ENCODE measurements at regions not wholly inside any gene's neighbourhood (a gene's known extent, or its start where the extent isn't known, plus 50 kb on each side); places are given as distances from the start of the nearest gene placed in this dataset.

DNA sequence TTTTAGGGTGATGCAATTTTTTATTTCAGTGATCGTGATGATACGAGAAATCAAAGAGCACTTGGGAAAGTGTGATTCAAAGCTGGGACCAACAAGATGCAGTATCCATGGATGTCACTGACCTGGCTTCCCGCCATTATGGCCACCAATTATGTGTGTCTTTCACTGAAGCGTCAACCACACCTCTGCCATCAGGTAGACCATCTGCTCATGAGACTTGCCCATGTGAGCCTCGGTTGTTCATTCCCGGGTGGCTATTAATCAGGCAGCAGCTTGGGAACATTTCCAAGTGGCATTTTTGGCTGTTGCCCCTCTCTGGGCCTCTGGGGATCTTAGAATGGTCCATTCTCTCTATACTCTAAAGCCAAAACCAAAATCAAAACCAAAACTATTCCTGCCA is 436.0 kb upstream of the ADAMTSL1 start:
- H3K9ac ChIP-seq (ENCODE audit: low read length): no peak overlapping the region
- no peaks in the 10 kb centered on the region for H3K27me3 ChIP-seq (ENCODE audit: insufficient read depth, low read length)
- H3K36me3 ChIP-seq (ENCODE audit: control insufficient read depth in 1 of 2, insufficient read depth in 2 of 2, low read length in 2 of 2): no peaks in the 10 kb centered on the region
- intact Hi-C loops (cut with micrococcal nuclease): no loop called here
- H3K79me2 ChIP-seq (ENCODE audit: insufficient read depth, low read length): no peaks in the 10 kb centered on the region
- ChIA-PET RAD21 (ENCODE audit: low non-redundant PET in 1 of 2, low total read pairs in 2 of 2, uncharacterized antibody in 2 of 2, unreplicated experiment in 2 of 2) (no interaction called here), CTCF (no interaction called here), POLR2A (no interaction called here)
- H3K27ac ChIP-seq (ENCODE audit: low read depth, low read length): no peak overlapping the region
- no peak overlapping the region for H2AFZ ChIP-seq (ENCODE audit: low read depth, low read length, poor library complexity, severe bottlenecking)
- DNase-seq (ENCODE audit: low read depth, low spot score) (no peak), ATAC-seq (no peak)
- H3K9me3 ChIP-seq (ENCODE audit: control insufficient read depth in 1 of 2, insufficient read depth in 1 of 2, low read depth in 1 of 2, low read length in 2 of 2): no peaks in the 10 kb centered on the region
- H3K4me2 ChIP-seq (ENCODE audit: low read length): no peak overlapping the region
- no peaks in the 10 kb centered on the region for H3K9me2 ChIP-seq (ENCODE audit: insufficient read depth)
- H3K4me3 ChIP-seq (replicated peaks in 1 of 2; ENCODE audit: low read depth in 1 of 2, low read length in 2 of 2): no peak overlapping the region
- BruUV-seq (replicated peaks): no TSS peak
- H4K20me1 ChIP-seq (ENCODE audit: insufficient read depth): no peaks in the 10 kb centered on the region
- no peaks in the 10 kb centered on the region for H3K4me1 ChIP-seq (ENCODE audit: control insufficient read depth in 1 of 2, insufficient read depth in 2 of 2, low read length in 2 of 2)
- TF ChIP-seq, protein P1, sequence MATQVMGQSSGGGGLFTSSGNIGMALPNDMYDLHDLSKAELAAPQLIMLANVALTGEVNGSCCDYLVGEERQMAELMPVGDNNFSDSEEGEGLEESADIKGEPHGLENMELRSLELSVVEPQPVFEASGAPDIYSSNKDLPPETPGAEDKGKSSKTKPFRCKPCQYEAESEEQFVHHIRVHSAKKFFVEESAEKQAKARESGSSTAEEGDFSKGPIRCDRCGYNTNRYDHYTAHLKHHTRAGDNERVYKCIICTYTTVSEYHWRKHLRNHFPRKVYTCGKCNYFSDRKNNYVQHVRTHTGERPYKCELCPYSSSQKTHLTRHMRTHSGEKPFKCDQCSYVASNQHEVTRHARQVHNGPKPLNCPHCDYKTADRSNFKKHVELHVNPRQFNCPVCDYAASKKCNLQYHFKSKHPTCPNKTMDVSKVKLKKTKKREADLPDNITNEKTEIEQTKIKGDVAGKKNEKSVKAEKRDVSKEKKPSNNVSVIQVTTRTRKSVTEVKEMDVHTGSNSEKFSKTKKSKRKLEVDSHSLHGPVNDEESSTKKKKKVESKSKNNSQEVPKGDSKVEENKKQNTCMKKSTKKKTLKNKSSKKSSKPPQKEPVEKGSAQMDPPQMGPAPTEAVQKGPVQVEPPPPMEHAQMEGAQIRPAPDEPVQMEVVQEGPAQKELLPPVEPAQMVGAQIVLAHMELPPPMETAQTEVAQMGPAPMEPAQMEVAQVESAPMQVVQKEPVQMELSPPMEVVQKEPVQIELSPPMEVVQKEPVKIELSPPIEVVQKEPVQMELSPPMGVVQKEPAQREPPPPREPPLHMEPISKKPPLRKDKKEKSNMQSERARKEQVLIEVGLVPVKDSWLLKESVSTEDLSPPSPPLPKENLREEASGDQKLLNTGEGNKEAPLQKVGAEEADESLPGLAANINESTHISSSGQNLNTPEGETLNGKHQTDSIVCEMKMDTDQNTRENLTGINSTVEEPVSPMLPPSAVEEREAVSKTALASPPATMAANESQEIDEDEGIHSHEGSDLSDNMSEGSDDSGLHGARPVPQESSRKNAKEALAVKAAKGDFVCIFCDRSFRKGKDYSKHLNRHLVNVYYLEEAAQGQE (IDR thresholded peaks at IDR 0.05; ENCODE audit: low read depth): no peak
- TF ChIP-seq JUND (IDR thresholded peaks at IDR 0.05): no peak
- TF ChIP-seq, protein P2, sequence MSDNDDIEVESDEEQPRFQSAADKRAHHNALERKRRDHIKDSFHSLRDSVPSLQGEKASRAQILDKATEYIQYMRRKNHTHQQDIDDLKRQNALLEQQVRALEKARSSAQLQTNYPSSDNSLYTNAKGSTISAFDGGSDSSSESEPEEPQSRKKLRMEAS (IDR thresholded peaks at IDR 0.05): no peak
- TF ChIP-seq EGR1 (IDR thresholded peaks at IDR 0.05; ENCODE audit: low read depth): no peak
- no peak for TF ChIP-seq EZH2 (IDR thresholded peaks at IDR 0.05)
- no peak for TF ChIP-seq CTCF (IDR thresholded peaks at IDR 0.05 in 2 of 3, conservative IDR thresholded peaks at IDR 0.05 in 1 of 3; ENCODE audit: borderline replicate concordance in 1 of 3, insufficient read depth in 1 of 3, low read depth in 2 of 3, low read length in 2 of 3)
- no peak for TF ChIP-seq EZH2phosphoT487 (IDR thresholded peaks at IDR 0.05; ENCODE audit: borderline replicate concordance)
- no peak for TF ChIP-seq SP1 (IDR thresholded peaks at IDR 0.05; ENCODE audit: low read depth)
- TF ChIP-seq CBX3 (IDR thresholded peaks at IDR 0.05; ENCODE audit: low read depth): no peak
- no peak for TF ChIP-seq ELF1 (IDR thresholded peaks at IDR 0.05; ENCODE audit: borderline replicate concordance, low read depth)
- TF ChIP-seq ZNF274 (IDR thresholded peaks at IDR 0.05; ENCODE audit: low read depth, low read length): no peak
- TF ChIP-seq SIN3A (IDR thresholded peaks at IDR 0.05; ENCODE audit: low read depth): no peak
- no peak for TF ChIP-seq ATF3 (IDR thresholded peaks at IDR 0.05)
- TF ChIP-seq FOSL1 (IDR thresholded peaks at IDR 0.05; ENCODE audit: low read depth): no peak
- TF ChIP-seq TCF7L2 (IDR thresholded peaks at IDR 0.05; ENCODE audit: borderline replicate concordance, extremely low read depth, insufficient read depth, insufficient read length): no peak
- no peak for TF ChIP-seq SRF (IDR thresholded peaks at IDR 0.05; ENCODE audit: low read depth)
- TF ChIP-seq ZFX (IDR thresholded peaks at IDR 0.05): no peak
- TF ChIP-seq POLR2AphosphoS5 (IDR thresholded peaks at IDR 0.05; ENCODE audit: low read depth, low read length): no peak
